HG02885 (cell line): ENCODE measurements at regions not wholly inside any gene's neighbourhood (a gene's known extent, or its start where the extent isn't known, plus 50 kb on each side); places are given as distances from the start of the nearest gene placed in this dataset.

Source experiments
- ATAC-seq: cut with Tn5 transposase; IDR thresholded peaks from one replicate; pipeline ENCODE4 v1.9.1; 2021; ENCODE audit warnings: mild to moderate bottlenecking; ENCODE audit not compliant: unreplicated experiment, poor library complexity

GRCh38 chr2:43111788-43112554, 114.4 kb downstream of the ZFP36L2 start:
- ATAC-seq: no peak

DNA sequence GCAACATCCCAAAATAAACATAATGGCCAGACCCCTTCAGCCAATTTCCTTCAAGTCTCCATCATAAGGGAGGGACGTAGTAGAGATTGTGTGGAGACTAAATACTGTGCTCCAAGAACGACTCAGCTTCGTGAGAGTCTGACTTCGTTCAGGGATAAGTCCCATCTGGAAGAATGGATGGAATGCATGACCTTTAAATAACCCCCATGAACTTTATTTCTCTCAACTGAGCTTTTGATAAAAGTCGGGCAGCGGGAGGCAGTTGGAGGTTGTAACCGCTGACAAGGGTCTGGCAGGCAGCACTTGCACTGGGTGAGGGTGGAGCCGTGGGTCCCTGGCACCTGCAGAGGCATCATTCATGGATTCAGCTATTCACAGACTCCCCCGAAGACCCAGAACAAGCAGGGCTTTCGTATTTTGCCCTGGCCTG, 115.9 kb downstream of the ZFP36L2 start:
- no peak for ATAC-seq

DNA sequence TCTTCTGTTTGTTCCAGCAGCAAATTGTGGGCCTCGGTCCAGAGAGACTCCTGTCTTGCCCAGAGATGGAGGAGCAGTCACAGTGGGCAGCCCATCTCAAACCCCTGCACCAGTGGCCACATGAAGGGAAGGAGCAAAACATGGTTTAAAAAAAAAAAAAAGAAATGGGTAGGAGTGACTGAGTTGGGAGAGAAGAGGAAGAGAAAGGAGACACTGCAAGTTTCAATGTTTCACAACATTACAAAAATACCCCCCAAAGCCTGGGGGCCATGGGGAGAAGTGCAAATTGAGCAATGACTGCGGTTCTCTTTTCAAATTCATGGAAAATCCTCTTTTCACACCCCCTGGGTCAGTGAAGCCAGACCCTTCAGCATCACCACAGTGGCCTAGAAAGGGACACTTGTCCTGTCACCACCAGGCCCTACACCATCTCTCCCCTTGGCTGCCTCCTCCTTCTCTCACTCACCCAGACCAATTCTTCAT, 117.1 kb downstream of the ZFP36L2 start:
- ATAC-seq: no peak

DNA sequence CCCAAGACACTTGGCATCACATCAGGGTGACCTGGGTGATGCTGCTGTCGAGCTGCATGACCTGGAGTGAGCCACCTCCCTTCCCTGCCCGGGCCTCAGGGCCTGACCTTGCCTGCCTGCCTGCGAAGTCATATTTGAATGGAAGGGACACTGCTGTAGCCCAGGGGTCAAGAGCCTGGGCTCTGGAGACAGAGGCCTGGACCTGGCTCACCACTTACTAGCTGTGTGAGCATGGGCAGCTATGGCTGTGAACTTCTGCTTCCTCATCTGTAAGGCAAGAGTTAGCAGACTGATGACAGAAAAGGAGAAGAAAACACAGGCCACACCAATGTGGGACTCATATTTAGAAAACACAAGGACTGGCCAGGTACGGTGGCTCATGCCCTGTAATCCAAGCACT, 118.7 kb downstream of the ZFP36L2 start:
- no peak for ATAC-seq

DNA sequence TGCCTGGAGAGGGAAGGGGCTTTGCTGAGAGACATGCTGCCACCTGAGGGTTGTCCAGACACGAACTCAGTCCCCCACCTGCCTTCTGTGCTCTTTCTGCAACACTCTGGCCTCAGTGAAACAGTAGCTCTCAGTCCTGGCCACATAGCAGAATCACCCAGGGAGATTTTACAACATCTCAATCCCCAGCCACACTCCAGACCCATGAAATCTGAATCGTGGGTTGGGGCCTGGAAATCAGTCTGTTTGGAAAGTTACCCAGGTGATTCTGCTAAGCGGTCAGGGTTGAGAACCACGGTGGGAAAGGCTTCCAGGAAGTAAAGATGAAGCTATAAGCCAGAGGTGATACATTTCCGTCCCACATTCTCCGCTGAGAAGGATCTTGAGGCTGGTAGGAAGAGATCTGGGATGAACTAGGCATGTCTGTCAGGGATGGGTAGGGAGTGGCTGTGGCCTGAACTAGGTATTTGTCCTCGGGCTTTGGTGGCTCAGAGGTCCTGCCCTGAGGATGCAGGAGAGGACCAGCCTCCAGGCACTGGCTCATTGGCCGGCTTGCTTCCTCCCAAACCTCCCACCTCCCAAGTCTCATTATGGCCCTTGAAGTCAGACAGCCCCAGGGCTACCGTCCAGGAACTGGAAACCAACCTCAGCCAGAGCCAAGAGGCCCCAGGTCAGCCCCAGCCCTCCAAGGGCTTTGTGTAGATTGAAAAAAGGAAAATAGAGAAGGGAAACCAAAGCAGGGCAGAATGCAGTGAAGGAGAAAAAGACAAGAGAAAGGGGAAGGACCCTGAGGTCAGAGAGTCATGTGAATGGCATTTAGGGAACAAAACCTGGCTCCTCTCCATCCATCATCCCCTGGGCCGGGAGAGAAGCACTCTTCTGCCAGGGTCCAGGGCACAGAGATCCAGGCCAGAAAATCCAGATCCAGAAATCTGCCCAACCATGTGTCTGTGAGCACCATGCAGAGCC, 119.6 kb downstream of the ZFP36L2 start:
- no peak for ATAC-seq

- peak; percentile 58 for ATAC-seq
Measured at GRCh38 chr2:43105586-43106558, 120.5 kb downstream of the ZFP36L2 start.

GRCh38 chr2:43104763-43105162, 121.6 kb downstream of the ZFP36L2 start:
- ATAC-seq: no peak

DNA sequence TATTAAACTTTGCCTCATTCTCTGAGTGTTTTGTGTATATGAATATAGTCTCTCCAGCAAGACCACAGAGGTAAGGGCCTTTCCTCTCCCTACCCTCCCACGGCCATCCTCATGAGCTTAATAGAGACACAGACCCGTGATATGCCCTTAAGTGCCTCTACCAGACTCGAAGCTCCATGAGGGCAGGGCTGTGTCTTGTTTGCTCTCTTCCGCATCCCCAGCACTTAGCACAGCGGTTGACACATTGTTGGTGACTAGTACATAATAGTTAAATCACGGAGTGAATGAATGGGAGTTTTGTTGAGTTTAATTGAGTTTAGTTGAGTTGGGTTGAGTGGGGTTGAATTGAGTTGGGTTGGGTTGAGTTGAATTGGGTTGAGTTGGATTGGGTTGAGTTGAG, 122.3 kb downstream of the ZFP36L2 start:
- ATAC-seq: no peak

GRCh38 chr2:43103093-43103404, 123.4 kb downstream of the ZFP36L2 start:
- no peak for ATAC-seq

DNA sequence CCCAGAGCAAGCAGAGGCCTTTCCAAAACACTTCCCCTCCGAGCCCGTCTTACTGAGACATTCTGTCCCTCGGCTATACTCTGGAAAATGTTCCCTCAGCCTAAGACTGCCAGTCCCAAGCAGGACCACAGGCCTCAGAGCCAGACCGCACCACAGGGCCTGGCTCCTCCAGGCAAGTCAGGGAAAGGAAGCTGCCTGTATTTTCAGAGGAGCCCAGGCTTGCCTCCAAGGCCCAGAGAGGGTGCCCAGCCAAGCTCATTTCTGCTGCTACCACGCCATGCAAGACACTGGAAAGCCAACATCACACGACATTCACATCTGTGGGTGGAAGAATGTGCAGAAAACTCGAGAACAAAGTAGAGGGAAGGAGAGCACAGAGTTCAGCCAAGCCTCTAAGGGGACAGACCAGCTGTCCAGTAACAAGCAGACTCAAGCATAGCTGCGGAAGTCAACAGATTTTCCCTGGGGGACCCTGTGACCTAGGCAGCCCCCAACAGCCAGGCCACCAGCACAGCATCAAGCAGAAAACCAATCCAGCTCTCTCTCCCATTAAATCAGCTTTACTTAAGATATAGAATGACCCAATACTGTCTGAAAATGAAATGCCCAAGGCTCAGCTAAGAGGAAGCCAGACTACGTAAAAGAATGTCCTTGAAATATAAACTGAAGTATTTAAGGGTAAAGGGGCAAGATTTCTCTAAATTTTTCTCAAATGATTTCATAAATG, 123.9 kb downstream of the ZFP36L2 start:
- ATAC-seq: no peak

DNA sequence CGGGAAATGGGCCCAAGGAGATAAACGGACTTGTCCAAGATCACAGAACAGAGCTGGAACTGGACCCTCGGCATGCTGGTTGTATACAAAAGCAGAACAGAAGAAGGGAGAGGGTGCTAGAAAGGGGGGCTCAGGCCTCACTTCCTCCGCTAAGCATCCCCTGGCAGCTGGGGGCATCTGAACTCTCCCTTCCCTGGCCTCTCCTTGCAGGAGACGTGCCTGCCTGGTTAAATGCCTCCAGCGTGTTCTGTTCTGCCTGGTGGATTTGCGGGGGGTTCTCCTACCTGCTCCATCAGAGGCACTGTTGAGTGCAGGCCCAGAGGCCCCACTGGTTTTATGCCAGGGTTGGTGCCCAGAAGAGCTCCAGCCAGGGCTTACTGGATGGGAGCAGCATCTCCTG, 124.7 kb downstream of the ZFP36L2 start:
- no peak for ATAC-seq

DNA sequence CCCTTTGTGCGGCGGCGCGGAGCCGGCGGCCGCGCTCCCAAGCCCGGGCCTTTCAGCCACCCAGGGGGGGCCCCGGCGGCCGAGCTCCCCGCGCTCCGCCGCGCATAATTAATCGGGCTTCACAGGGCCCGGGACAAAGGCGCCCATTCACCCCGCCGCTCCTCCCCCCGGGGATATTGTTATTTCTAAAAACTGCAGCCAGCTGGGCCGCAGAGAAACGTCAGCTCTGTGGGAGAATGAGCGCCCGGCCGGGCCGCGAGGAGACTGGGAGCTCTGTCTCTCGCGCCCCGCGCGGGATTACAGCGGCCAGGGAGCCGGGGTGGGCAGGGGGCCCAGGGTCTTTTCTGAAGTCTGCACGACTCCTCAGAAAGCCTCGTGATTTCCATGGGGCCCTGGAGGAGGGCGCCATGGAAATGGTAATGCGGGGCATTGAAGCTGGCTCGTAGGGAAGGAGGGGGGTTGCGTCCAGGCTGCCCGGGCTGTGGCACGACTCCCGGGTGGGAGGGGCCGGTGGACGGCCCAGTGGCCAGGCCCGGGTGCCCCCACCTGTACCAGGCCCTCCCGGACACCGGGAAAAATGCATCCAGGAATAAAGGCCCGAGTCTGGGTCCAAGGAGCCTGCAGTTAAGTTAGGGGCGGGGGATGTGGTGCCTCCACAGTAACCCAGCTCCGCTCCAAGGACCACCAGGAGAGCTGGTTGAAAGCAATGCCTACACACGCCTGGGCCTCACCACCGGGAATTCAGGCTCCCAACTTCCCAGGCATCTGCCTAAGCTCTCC, 125.3 kb downstream of the ZFP36L2 start:
- ATAC-seq: no peak

GRCh38 chr2:43100362-43100882, 126.0 kb downstream of the ZFP36L2 start:
- ATAC-seq: no peak

DNA sequence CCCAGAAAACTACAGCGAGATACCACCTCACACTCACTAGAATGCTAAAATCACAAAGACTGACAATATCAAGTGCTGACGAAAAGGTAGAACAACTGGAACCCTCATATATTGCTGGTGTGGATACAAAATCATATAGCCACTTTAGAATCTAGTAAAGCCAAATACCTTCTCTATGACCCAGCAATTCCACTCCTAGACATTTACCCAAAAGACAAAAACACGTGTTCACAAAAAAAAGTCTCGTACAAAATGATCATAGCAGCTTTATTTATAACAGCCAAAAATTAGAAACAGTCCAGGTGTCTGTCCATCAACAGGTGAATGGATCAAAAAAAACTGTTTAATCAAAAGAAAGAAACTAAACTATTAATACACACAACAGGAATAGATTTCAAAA, 126.6 kb downstream of the ZFP36L2 start:
- no peak for ATAC-seq

DNA sequence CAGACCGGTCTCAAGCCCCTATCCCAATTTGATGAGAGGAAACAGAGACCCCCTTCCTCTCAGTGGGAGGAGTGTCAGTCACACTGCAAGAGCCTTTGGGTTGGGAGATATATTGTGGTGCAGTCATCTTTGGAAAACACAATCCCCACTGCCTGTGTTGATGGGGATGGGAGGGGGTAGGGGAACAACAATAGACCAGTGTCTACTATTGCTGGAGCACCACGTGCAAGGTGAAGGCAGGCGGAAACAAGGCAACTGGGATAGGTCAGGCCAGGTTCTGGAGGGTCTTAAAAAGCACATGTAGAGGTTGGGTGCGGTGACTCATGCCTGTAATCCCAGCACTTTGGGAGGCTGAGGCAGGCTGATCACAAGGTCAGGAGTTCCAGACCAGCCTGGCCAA, 127.9 kb downstream of the ZFP36L2 start:
- no peak for ATAC-seq

DNA sequence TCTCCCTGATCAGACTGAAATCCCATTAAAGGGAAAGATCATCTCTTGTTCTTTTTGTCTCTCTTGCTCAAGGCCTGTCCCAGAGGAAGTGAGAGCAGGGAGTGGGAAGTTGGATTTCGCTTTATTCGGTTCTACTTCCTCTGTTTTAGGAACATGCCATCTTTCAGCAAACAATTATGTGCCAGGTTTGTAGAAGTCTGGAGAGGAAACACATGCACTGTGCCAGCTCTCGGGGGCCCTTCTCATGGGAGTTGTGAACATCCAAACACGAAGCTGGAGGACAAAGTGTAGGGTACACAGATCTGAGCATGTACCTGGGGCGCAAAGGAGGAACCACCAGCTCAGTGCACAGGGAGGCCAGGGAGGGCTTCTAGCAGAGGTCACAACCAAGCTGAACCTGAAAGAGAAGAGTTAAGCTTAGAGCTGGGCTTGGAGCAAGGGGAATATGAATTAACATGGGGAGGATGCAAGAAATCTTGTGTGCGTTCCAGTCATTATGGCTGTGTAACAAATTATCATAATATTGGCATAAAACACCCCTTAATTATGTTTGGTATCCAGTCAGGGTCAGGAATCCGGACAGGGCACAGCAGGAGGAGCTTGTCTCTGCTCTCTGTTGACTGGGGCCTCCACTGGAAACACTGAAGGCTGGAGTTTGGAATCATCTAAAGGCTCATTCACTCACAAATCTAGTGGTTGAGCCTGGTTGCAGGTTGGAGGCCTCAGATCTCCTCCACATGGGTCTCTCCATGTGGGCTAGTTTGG, 128.6 kb downstream of the ZFP36L2 start:
- no peak for ATAC-seq

GRCh38 chr2:43095533-43096295, 130.7 kb downstream of the ZFP36L2 start:
- ATAC-seq: no peak
